Epidermal melanocyte (primary cell): ENCODE measurements at regions not wholly inside any gene's neighbourhood (a gene's known extent, or its start where the extent isn't known, plus 50 kb on each side); places are given as distances from the start of the nearest gene placed in this dataset.

Source experiments
- DNase-seq: peaks from one replicate; pipeline ENCODE4 v3.0.0; 2011; ENCODE audit warnings: low spot score; ENCODE audit not compliant: insufficient read length

DNA sequence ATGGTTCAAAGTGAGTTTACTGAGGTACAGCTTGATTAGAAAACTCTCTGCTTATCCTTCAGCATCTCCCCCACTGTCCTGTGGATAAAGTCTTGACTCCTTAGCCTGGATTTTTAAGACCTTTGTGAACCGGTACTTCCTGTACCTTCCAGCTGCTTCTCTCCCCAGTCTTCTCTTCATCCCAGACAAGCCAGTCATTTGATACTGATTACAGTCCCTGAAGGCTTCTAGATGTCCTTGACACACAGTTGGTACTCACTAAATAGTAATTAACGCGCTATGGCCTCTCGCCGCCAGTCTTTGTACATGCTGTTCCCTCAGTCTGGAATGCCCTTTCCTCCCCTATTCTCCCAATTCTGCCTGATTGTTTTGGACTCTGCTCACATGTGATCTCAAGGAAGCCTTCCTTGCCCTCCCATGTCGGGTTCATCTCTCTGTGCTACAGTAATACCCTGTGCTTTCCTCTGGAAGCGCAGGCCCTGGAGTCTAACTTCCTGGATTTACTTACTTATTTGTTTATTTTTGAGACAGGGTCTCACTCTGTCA lies 50.6 kb upstream of the PTGR2 start:
- DNase-seq: no peak

DNA sequence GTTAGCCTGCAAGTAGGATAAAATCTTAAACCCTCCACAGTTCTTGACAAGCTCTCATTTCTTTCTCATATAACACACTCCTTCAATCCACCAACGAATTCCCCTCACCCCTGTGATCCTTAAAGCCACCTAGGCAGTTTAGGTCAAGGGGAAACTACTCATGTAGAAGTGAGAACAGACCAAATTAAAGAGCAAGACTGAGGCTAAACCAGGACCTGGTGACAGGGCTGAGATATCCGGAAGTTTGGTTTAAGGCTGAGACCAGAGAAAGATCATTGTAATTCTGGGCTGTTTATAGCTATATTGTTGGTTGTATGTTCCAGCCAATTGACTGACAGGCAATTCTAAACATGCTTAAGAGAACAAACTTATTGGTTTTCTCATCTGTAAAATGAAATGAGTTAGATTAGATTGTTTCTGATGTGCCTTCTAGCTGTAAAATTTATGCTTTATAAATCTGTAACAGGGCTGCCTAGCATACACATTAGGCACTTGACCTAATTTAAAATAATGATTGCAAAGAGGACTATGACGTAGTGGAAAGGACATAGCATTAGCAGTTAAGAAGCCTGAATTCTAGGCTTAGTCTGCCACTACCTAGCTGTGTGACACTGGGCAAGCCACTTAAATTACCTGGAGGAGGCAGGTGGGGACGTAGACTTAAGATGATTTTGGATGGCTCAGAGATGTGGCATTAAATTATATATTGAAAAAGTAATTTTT lies 53.9 kb upstream of the PTGR2 start:
- DNase-seq: no peak

- DNase-seq: no peak
Observed at GRCh38 chr14:73796893-73797542, 54.6 kb upstream of the PTGR2 start.

DNA sequence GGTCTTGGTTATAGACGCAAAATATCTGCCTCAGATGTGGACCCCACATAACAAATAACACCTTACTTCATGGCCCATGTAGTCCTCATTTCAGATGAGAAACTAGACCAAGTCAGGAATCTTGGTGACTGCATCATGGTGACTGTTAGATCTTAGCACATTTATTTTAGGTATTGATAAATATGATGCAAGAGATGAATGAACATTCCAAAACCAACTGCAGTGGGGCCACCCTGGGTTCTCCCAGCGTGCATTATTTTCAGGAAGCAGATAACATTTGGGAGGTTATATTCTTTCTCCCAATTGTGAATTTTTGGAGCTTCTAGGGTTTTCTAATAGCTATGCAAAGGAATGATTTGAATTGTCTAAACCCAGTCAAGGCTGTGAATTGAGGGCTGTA lies 55.2 kb upstream of the PTGR2 start:
- DNase-seq: no peak

- no peak for DNase-seq
Observed at GRCh38 chr14:73795974-73796373, 55.7 kb upstream of the PTGR2 start.

GRCh38 chr14:73795466-73795865 lies 56.2 kb upstream of the PTGR2 start:
- DNase-seq: no peak

- no peak for DNase-seq
Observed at GRCh38 chr14:73794146-73794545, 57.5 kb upstream of the PTGR2 start.

DNA sequence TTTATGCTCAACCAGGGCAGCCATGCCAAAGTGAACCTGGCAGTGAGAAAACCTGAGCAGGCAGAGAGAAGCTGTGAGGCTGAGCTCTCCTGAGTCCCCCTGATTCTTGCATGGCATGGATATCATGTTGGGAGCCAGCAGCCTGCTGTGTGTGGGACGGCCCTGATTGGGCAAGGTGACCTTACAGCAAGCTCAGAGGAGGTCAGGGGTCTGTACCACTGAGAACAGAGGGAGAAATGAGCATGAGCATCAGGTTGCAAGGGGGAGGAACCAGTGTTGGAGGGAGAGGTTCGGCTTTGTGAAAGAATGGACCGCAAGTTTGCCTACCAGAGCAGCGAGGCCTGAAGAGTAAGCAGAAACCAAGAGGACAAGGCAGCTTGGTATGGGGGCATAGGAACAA lies 59.1 kb upstream of the PTGR2 start:
- no peak for DNase-seq

- peak; percentile 50 for DNase-seq
Observed at GRCh38 chr14:73789989-73790581, 61.5 kb upstream of the PTGR2 start.

- no peak for DNase-seq
Observed at GRCh38 chr14:73788701-73789551, 62.7 kb upstream of the PTGR2 start.

GRCh38 chr14:73788317-73788598 lies 63.4 kb upstream of the PTGR2 start:
- DNase-seq: no peak

DNA sequence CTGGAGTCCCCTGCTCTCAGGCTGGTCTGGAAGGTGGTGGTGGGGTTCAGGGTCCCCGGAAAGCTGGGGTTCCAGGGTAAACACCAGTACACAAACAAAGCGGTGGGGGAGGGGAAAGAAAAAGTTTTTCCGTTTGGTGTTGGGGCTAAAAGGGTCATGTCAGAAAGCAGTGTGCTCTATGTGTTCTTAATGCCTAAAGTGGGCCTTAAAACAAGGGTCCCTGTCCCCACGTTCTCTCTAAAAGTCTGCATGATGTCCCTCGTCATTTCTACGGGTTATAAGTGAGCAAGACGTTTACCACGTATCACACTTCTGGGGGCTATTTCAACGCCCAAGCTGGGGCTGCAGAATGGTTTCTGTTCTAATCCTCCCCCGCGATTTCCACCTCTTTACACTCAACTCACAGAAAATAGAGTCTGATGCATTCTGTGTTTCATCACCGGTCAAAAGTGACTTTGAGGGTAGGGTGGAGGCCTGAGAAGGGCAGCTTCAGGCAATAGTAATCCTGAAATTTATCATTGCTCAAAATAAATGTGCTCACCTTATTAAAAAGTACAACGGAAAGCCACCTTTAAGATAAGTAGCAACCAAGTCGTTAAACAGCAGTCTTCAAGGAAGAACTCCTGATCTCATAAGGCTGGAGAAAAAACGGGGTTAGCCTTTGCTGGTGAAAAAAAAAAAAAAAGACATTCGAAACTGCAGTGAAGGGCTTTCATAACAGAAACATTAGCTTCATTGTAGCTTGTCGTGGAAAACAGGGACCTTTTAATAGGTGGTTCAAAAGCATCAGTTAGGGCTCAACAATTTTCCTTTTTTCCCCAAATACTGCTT lies 63.9 kb upstream of the PTGR2 start:
- DNase-seq: no peak

DNA sequence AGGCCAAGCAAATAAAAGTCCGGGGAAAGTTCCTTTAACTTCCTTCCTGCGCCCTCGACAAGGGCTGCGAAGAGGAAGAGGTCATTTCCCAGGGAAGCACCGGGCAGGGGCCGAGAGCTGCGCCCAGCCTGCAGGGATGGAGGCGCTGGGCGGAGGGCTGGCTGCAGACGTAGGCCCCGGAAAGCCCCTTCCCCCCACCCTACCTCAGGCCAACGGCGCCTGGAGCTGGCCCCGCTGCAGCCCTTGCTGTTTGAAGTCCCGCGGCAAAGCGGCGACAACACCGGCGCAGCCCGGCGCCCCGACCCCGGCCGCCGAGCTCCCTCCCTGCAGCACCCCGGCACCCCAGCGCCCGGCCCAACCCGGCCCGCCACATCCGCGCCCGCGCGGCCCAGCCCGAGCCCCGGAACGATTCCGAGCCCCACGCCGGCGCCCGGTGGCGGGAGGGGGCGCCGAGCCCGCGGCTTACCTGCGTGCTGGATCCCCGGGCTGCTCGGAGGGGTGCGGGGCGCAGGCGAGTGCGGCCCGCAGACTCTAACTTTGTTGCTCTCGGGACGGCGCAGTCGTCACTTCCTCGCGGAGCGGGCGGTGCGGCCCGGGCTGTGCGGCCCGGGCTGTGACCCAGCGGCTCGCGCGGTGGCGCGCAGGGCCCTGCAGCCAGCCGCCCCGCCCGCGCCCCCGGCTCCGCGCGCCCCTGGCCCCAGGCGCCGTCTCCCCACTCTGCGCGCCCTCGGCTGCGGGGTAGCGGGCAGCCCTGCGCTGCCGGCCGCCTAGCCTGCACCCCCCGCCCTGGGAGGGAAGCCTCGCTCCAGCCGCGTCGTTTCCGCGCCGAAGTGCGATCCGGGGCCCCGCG lies 64.8 kb upstream of the PTGR2 start:
- no peak for DNase-seq

DNA sequence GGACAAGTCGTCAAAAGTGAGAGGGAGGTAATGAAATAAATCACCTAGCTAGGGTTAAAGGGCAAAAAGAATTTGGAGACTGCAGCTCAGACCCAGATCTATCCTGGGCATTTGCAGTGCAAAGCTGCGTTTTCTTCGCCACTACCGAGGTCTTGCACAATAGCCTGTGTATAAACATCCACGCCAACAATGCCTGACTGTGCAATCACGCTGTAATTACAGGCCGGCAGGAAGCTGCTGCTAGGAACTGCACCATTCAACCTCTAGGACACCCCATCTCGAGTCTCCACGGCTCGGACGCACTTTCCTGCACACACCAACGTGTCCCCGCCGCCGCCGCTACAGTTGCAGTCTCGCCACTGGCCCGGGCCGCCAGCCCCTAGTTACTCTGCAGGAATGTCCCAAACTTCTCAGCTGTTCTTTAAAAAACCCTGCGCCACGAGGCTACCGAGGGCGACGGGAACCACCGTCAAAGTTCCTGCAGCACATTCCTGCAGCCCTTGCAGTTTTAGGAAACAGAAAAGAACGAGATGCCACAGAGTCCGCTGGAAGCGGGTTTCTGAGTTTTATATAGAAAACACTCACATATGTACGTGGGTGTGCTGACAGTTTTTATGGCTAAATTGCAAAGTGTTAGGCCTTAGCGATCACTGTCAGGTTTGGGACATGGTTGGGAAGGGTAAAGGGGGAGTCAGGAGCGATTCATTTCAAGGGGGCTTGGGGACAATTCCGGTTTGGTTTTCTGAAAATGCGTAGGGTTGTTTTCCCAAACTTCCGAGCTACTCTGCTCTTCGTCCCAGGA lies 65.6 kb upstream of the PTGR2 start:
- no peak for DNase-seq

GRCh38 chr14:73785336-73785833 lies 66.2 kb upstream of the PTGR2 start:
- DNase-seq: no peak

DNA sequence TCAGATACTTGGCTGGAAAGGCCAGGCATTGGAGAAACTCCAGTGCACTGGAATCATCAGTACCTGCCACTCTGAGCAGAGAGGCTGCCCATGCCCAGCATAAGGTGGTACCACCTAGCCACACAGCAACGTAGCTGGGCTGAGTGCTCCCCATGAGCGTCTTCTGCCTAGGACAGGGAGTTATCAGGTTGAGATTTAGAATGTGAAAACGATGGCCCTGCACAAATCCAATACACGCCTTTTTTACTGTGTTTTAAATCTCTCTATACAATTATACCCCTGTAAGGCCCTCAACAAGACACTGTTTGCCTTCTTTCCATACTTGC lies 66.7 kb upstream of the PTGR2 start:
- no peak for DNase-seq

DNA sequence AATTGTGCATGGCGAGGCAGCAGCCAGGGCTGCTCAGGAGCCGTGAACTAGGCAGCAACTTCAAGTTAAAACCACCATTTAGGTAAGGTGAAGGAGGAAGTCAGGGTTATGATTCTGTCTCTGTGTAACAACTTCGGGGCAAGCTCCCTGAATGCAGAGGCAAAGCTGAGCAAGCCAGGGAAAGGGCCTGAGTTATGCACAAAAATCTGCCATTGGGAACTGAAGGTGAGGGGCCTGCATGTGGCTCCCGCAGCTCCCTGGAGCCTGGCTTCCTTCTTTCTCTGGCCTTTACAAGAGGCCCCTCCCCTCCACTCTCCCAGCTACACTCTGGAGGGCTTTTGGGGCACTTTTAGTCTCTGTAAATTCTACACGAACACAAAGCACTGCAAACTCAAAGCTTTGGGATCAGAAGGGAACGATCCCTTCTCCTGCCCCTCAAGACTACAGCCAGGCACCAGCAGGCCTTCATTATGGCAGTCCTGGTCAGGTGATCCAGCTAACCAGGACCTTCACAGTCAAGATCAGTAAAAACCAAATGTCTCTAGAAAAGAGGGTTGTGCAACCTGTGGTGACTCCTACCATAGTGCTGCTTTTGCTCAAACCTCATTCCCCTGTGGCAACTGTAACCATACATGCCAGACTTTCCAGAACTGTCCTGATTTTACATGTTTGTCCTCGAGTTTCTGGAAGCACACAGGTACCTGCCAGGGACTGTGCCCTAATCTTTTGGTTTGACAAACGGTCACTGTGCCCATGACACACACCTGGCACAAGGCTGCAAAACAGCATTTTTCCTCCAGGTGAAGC lies 67.2 kb upstream of the PTGR2 start:
- no peak for DNase-seq

- no peak for DNase-seq
Observed at GRCh38 chr14:73783107-73783727, 68.4 kb upstream of the PTGR2 start.
